Tibial nerve (tissue), 4 donors: ENCODE measurements at regions not wholly inside any gene's neighbourhood (a gene's known extent, or its start where the extent isn't known, plus 50 kb on each side); places are given as distances from the start of the nearest gene placed in this dataset.

Source experiments
- EP300 ChIP-seq, 2 donors: sonication (generic); formaldehyde crosslinking; IDR thresholded peaks; one replicate each; pipeline ENCODE4 v1.6.1; 2017; ENCODE audit warnings: antibody characterized with exemption in 2 of 2, mild to moderate bottlenecking in 1 of 2
- POLR2A ChIP-seq, 2 donors: fragments of 450-650 bp; IDR thresholded peaks; one replicate each; pipeline ENCODE4 v1.6.1; 2017; ENCODE audit warnings: antibody characterized with exemption in 2 of 2, mild to moderate bottlenecking in 2 of 2, moderate library complexity in 2 of 2
- TF ChIP-seq, protein P1 (sequence below), 5 experiments: fragments of 200-600 bp in 3 of 5; fragments of 450-650 bp in 2 of 5; sonication (generic) in 3 of 5; IDR thresholded peaks; one replicate each; pipeline ENCODE4 v1.5.1; 2016 to 2019; ENCODE audit warnings: antibody characterized with exemption in 5 of 5, mild to moderate bottlenecking in 3 of 5, moderate library complexity in 2 of 5

DNA sequence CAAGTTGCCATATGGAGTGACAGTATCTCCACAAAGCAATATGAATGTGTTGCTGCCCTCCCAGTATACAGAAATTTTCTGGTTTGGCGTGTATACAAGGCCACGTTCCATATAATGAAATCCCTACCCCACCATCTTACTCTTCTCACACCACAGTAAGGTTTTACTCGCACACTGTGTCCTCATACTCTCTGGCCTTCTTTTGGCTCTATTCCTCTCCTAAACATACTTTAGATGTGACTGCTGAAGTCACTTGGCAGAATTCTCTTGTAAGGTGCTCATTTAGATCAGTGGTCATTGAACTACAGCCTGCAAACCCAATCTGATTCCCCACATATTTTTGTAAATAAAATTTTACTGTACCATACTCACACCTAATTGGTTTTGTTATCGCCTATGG lies 123.2 kb downstream of the RFPL4B start:
- TF ChIP-seq, protein P1, sequence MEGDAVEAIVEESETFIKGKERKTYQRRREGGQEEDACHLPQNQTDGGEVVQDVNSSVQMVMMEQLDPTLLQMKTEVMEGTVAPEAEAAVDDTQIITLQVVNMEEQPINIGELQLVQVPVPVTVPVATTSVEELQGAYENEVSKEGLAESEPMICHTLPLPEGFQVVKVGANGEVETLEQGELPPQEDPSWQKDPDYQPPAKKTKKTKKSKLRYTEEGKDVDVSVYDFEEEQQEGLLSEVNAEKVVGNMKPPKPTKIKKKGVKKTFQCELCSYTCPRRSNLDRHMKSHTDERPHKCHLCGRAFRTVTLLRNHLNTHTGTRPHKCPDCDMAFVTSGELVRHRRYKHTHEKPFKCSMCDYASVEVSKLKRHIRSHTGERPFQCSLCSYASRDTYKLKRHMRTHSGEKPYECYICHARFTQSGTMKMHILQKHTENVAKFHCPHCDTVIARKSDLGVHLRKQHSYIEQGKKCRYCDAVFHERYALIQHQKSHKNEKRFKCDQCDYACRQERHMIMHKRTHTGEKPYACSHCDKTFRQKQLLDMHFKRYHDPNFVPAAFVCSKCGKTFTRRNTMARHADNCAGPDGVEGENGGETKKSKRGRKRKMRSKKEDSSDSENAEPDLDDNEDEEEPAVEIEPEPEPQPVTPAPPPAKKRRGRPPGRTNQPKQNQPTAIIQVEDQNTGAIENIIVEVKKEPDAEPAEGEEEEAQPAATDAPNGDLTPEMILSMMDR (IDR thresholded peaks at IDR 0.05), result no peak
- TF ChIP-seq EP300 (IDR thresholded peaks at IDR 0.05), result no peak
- TF ChIP-seq POLR2A (IDR thresholded peaks at IDR 0.05), result no peak
